GM12878 (cell line): ENCODE measurements at regions not wholly inside any gene's neighbourhood (a gene's known extent, or its start where the extent isn't known, plus 50 kb on each side); places are given as distances from the start of the nearest gene placed in this dataset.

Source experiments
- ATAC-seq: fragments of 200-7000 bp; cut with Tn5 transposase; 3 replicates; pipeline ENCODE4 v1.9.1; 2020; ENCODE audit warnings: mild to moderate bottlenecking, moderate library complexity
- BruUV-seq: library from RNA; stranded (reverse); fragments of 400-500 nt; replicated peaks from 2 replicates; lab custom pipeline; 2021; lab: Mats Ljungman, UMichigan
- CTCF ChIA-PET: fragments of 300-600 bp; sonication (Branson Sonifier 250); formaldehyde crosslinking; extraction: SDS; loops from one replicate; lab custom pipeline; 2021; ENCODE audit warnings: inconsistent platforms; lab: Yijun Ruan, JAX
- POLR2A ChIA-PET: fragments of 350-600 bp; formaldehyde crosslinking; extraction: SDS; loops from one replicate; lab custom pipeline; 2021; ENCODE audit warnings: inconsistent platforms; lab: Charles Lee
- RAD21 ChIA-PET: fragments of 300-600 bp; sonication (Branson Sonifier 250); formaldehyde crosslinking; loops from one replicate; lab custom pipeline; 2023; ENCODE audit warnings: antibody characterized with exemption; ENCODE audit not compliant: unreplicated experiment; lab: Charles Lee
- SMC1A ChIA-PET: fragments of 300-600 bp; sonication (Branson Sonifier 250); formaldehyde crosslinking; loops from one replicate; lab custom pipeline; 2023; ENCODE audit not compliant: unreplicated experiment, uncharacterized antibody; lab: Charles Lee
- DNase-seq: peaks from one replicate; pipeline ENCODE4 v3.0.0-alpha.2; 2011; ENCODE audit warnings: low read depth, low spot score
- FAIRE-seq: peaks from 3 replicates; lab custom pipeline; 2011; peaks lifted over from hg19 to GRCh38; lab: Jason Lieb, UNC
- H2AFZ ChIP-seq: 2 replicates; pipeline ENCODE4 v1.6.0; 2011; ENCODE audit warnings: low read depth, low read length, control low read depth; ENCODE audit not compliant: control insufficient read depth
- H3K27ac ChIP-seq: 2 replicates; pipeline ENCODE4 v1.5.1; 2011; ENCODE audit warnings: control low read depth; ENCODE audit not compliant: control insufficient read depth, insufficient read depth
- H3K27me3 ChIP-seq, 2 experiments: replicated peaks in 1 of 2; 2 replicates each; pipeline versions ENCODE4 v1.6.0 to v1.6.1; 2011; ENCODE audit warnings: low read length in 1 of 2; ENCODE audit not compliant: control insufficient read depth in 2 of 2, insufficient read depth in 2 of 2
- H3K36me3 ChIP-seq, 2 experiments: 2 replicates each; pipeline ENCODE4 v1.5.1; 2011; ENCODE audit warnings: low read length in 1 of 2; ENCODE audit not compliant: control insufficient read depth in 2 of 2, insufficient read depth in 2 of 2
- H3K4me1 ChIP-seq: 2 replicates; pipeline ENCODE4 v1.6.1; 2011; ENCODE audit warnings: mild to moderate bottlenecking, low read length, moderate library complexity, mixed read lengths; ENCODE audit not compliant: control insufficient read depth, insufficient read depth
- H3K4me2 ChIP-seq: 2 replicates; pipeline ENCODE4 v1.6.0; 2011; ENCODE audit warnings: control low read depth; ENCODE audit not compliant: control insufficient read depth, insufficient read depth
- H3K4me3 ChIP-seq: fragments of 200-600 bp; sonication (generic); 2 replicates; pipeline ENCODE4 v1.5.1; 2016
- H3K79me2 ChIP-seq: 2 replicates; pipeline ENCODE4 v1.6.0; 2011; ENCODE audit warnings: low read length; ENCODE audit not compliant: control insufficient read depth, insufficient read depth
- H3K9ac ChIP-seq: 2 replicates; pipeline ENCODE4 v1.8.0; 2011; ENCODE audit warnings: low read length, control low read depth, mixed read lengths; ENCODE audit not compliant: control insufficient read depth, insufficient read depth
- H3K9me3 ChIP-seq: replicated peaks from 3 replicates; pipeline ENCODE4 v1.5.1; 2011; ENCODE audit warnings: mild to moderate bottlenecking, low read length; ENCODE audit not compliant: control insufficient read depth, insufficient read depth
- H4K20me1 ChIP-seq: 2 replicates; pipeline ENCODE4 v1.6.0; 2011; ENCODE audit not compliant: control insufficient read depth, insufficient read depth
- ATF2 ChIP-seq: IDR thresholded peaks from 2 replicates; pipeline ENCODE4 v1.6.1; 2012; ENCODE audit warnings: low read length, inconsistent platforms
- ATF7 ChIP-seq: fragments of 450-650 bp; IDR thresholded peaks from 2 replicates; pipeline ENCODE4 v1.6.1; 2016; ENCODE audit warnings: low read depth, mild to moderate bottlenecking
- BHLHE40 ChIP-seq, 2 experiments: fragments of 450-650 bp in 1 of 2; IDR thresholded peaks; 2 replicates each; pipeline ENCODE4 v1.6.1; 2011 to 2017; ENCODE audit warnings: low read depth in 2 of 2, borderline replicate concordance in 1 of 2, improper control_type of control experiment in 1 of 2, low read length in 1 of 2, mild to moderate bottlenecking in 1 of 2
- CBX3 ChIP-seq: fragments of 200-600 bp; sonication (generic); IDR thresholded peaks from 2 replicates; pipeline ENCODE4 v1.6.1; 2016; ENCODE audit warnings: low read depth, borderline replicate concordance
- CBX5 ChIP-seq: sonication (generic); IDR thresholded peaks from 2 replicates; pipeline ENCODE4 v1.6.1; 2016; ENCODE audit warnings: low read depth, moderate library complexity, mild to moderate bottlenecking, inconsistent platforms
- FOS ChIP-seq: IDR thresholded peaks from 3 replicates; pipeline ENCODE4 v1.6.1; 2011; ENCODE audit warnings: borderline replicate concordance; ENCODE audit not compliant: insufficient read length; ENCODE audit errors: extremely low read depth
- IKZF2 ChIP-seq, 2 experiments: fragments of 450-650 bp; IDR thresholded peaks; 2 replicates each; pipeline ENCODE4 v1.6.1; 2017; ENCODE audit warnings: mild to moderate bottlenecking in 2 of 2, moderate library complexity in 2 of 2
- JUNB ChIP-seq: IDR thresholded peaks from 2 replicates; pipeline ENCODE4 v1.6.1; 2016; ENCODE audit warnings: antibody characterized with exemption, mild to moderate bottlenecking
- LARP7 ChIP-seq: fragments of 450-650 bp; IDR thresholded peaks from 2 replicates; pipeline ENCODE4 v1.6.1; 2017; ENCODE audit warnings: mild to moderate bottlenecking
- MEF2A ChIP-seq: IDR thresholded peaks from 2 replicates; pipeline ENCODE4 v1.6.1; 2011; ENCODE audit warnings: low read depth, mild to moderate bottlenecking, low read length, moderate library complexity; ENCODE audit not compliant: insufficient read depth
- MEF2B ChIP-seq: fragments of 450-650 bp; IDR thresholded peaks from 2 replicates; pipeline ENCODE4 v1.6.1; 2018; ENCODE audit warnings: mild to moderate bottlenecking, moderate library complexity; ENCODE audit not compliant: partially characterized antibody, poor library complexity, severe bottlenecking
- MTA2 ChIP-seq: fragments of 450-650 bp; IDR thresholded peaks from 2 replicates; pipeline ENCODE4 v1.6.1; 2016; ENCODE audit warnings: low read depth, mild to moderate bottlenecking, moderate library complexity
- NFIC ChIP-seq: IDR thresholded peaks from 2 replicates; pipeline ENCODE4 v1.6.1; 2012; ENCODE audit warnings: low read depth, mild to moderate bottlenecking, inconsistent platforms, low read length, moderate library complexity
- SIN3A ChIP-seq: IDR thresholded peaks from 2 replicates; pipeline ENCODE4 v1.6.1; 2012; ENCODE audit warnings: low read depth, low read length, improper control_type of control experiment
- SKIL ChIP-seq: fragments of 450-650 bp; IDR thresholded peaks from 2 replicates; pipeline ENCODE4 v1.6.1; 2017; ENCODE audit warnings: mild to moderate bottlenecking, low read depth, inconsistent platforms; ENCODE audit not compliant: poor library complexity, severe bottlenecking
- SMAD5 ChIP-seq: IDR thresholded peaks from 2 replicates; pipeline ENCODE4 v1.6.1; 2016; ENCODE audit warnings: antibody characterized with exemption, low read depth
- TBL1XR1 ChIP-seq: IDR thresholded peaks from 2 replicates; pipeline ENCODE4 v1.6.1; 2012; ENCODE audit warnings: low read depth, low read length, improper control_type of control experiment
- ZNF622 ChIP-seq: fragments of 450-650 bp; IDR thresholded peaks from 2 replicates; pipeline ENCODE4 v1.6.1; 2017; ENCODE audit warnings: mild to moderate bottlenecking, inconsistent platforms
- WGBS: methylation state at CpG from one replicate; pipeline ENCODE4 v1.1.6; 2016; ENCODE audit warnings: low lambda C conversion rate; ENCODE audit not compliant: insufficient replicate concordance, insufficient coverage; ENCODE audit errors: missing lambda C conversion rate; 5-methylcytosine and 5-hydroxymethylcytosine counted together
- in situ Hi-C: fragments of 300-500 bp; cut with MboI; formaldehyde crosslinking; loops from 9 replicates; pipeline ENCODE4 v1.14.3; 2018; ENCODE audit warnings: mixed read lengths
- intact Hi-C: fragments of 100-400 bp; cut with micrococcal nuclease; formaldehyde crosslinking; loops from one replicate; pipeline ENCODE4 v1.14.2; 2022; ENCODE audit not compliant: unreplicated experiment
- TF ChIP-seq, protein P1 (sequence below): fragments of 450-650 bp; IDR thresholded peaks from 2 replicates; pipeline ENCODE4 v1.6.1; 2016; ENCODE audit warnings: mild to moderate bottlenecking
- TF ChIP-seq, protein P2 (sequence below): IDR thresholded peaks from 2 replicates; pipeline ENCODE4 v1.6.1; 2011; ENCODE audit warnings: low read depth, mild to moderate bottlenecking, low read length, moderate library complexity, borderline replicate concordance; ENCODE audit errors: extremely low read depth

DNA sequence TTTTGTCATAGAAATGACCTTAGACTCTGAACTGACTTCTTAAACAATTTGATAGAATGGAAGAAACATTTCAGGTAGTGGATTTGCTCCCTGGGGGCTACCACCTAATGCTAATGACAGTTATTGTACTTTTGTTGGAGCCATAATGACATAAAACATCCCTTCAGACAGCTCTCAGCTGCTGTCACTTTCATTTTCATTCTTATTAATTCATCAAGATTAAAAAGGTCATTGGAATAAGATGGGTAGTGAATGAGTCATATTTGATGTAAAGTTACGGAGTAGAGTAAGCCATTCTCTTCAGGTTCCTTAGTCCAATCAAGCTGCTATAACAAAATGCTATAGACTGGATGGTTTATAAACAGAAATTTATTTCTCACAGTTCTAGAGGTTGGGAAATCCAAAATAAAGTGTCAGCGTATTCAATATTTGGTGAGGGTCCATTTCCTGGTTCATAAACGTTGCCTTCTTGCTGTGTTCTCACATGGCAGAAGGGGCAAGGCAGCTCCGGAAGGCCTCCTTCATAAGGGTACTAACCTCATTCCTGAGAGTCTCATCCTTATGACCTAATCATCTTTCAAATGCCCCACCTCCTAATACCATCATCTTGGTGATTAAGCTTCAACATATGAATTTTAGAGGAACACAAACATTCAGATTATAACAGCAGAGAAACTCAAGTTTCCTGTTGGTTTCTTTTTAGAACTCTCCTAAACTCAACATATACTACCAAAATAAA, 268.5 kb downstream of the ARAP2 start:
- no TSS peak for BruUV-seq
- SMC1A ChIA-PET, result interaction anchor here (0.9 kb wide), 1 partner anchor 49 kb away, joined by 3 read pairs; no protein-coding TSS in a partner anchor
- DNase-seq (no peak), FAIRE-seq (peak; percentile 44), ATAC-seq (peak; percentile 87)
- POLR2A ChIA-PET, result no interaction called here
- RAD21 ChIA-PET, result interaction anchor here (1.0 kb wide), 1 partner anchor 11 kb away, joined by 3 read pairs; no protein-coding TSS in a partner anchor
- WGBS, result 37% methylated on average over 4 of the region's 4 CpGs
- H3K79me2 ChIP-seq, result no peaks in the 10 kb centered on the region
- TF ChIP-seq, protein P1, sequence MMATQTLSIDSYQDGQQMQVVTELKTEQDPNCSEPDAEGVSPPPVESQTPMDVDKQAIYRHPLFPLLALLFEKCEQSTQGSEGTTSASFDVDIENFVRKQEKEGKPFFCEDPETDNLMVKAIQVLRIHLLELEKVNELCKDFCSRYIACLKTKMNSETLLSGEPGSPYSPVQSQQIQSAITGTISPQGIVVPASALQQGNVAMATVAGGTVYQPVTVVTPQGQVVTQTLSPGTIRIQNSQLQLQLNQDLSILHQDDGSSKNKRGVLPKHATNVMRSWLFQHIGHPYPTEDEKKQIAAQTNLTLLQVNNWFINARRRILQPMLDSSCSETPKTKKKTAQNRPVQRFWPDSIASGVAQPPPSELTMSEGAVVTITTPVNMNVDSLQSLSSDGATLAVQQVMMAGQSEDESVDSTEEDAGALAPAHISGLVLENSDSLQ, result 0 out of 2 replicates have a peak, but pooled peaks have one; percentile 15
- TF ChIP-seq JUNB, result peak; percentile 83
- no peak for TF ChIP-seq SMAD5
- no peak for TF ChIP-seq BHLHE40 (IDR thresholded peaks at IDR 0.05; ENCODE audit: borderline replicate concordance in 1 of 2, low read depth in 2 of 2, low read length in 1 of 2)
- no peak for TF ChIP-seq SKIL
- TF ChIP-seq MEF2A, result no peak
- TF ChIP-seq MTA2, result peak; percentile 62; the same call in 1 of the 2 replicates
- peak; percentile 41; the same call in 1 of the 2 replicates for TF ChIP-seq ATF2
- TF ChIP-seq MEF2B, result peak; percentile 54
- TF ChIP-seq ATF7, result 0 out of 2 replicates have a peak, but pooled peaks have one; percentile 27
- no peak for TF ChIP-seq FOS
- TF ChIP-seq CBX5, result no peak
- no peak for TF ChIP-seq TBL1XR1
- TF ChIP-seq, protein P2, sequence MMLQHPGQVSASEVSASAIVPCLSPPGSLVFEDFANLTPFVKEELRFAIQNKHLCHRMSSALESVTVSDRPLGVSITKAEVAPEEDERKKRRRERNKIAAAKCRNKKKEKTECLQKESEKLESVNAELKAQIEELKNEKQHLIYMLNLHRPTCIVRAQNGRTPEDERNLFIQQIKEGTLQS, result no peak
- TF ChIP-seq IKZF2 (IDR thresholded peaks at IDR 0.05), result peak in 1 of 2 experiments; percentile 17; a peak in 2 of 4 replicates
- no peak for TF ChIP-seq NFIC
- no peak for TF ChIP-seq LARP7
- no peak for TF ChIP-seq CBX3
- TF ChIP-seq SIN3A, result no peak
- TF ChIP-seq ZNF622, result no peak
- no peaks in the 10 kb centered on the region for H3K9me3 ChIP-seq
- no peak overlapping the region for H3K27ac ChIP-seq
- H3K4me3 ChIP-seq, result no peak overlapping the region
- H2AFZ ChIP-seq, result no peak overlapping the region
- in situ Hi-C loops (no loop called here), intact Hi-C loops (no loop called here)
- H3K4me2 ChIP-seq, result no peak overlapping the region
- no peak overlapping the region for H3K9ac ChIP-seq
- H4K20me1 ChIP-seq, result no peaks in the 10 kb centered on the region
- H3K27me3 ChIP-seq, result no peaks in the 10 kb centered on the region
- CTCF ChIA-PET, result interaction anchor here (1.1 kb wide), 1 partner anchor 32 kb away, joined by 3 read pairs; no protein-coding TSS in a partner anchor
- H3K4me1 ChIP-seq, result no peaks in the 10 kb centered on the region
- no peaks in the 10 kb centered on the region for H3K36me3 ChIP-seq
